ENCODE measurements at regions not wholly inside any gene's neighbourhood (a gene's known extent, or its start where the extent isn't known, plus 50 kb on each side); places are given as distances from the start of the nearest gene placed in this dataset.

DNA sequence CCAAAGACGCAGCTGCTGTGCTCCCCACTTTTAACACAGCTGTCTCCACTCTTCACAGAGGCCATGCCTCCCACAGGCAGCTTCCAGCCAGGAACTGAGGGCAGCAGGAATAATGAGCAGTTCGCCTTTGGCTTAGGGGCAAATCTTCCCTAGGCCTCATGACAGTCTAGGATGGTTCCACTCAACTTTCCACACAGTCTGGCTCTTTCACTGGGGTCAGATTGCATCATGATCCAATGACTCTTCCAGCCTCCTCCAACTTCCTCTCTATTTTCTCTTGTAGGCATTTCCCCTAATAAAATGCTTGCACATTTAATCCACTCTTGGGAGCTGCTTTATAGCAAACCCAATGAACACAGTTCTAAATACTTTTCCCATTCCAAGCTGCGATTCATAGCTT is 271.6 kb upstream of the ATP2B1 start:
- no peaks in the 10 kb centered on the region for H3K36me3 ChIP-seq
- DNase-seq, result no peak
- no peaks in the 10 kb centered on the region for H3K27me3 ChIP-seq
- no peaks in the 10 kb centered on the region for H3K9me3 ChIP-seq
- intact Hi-C loops (cut with DNase I; ENCODE audit: low total_unique reads), result no loop called here
- in situ Hi-C loops (cut with MboI; ENCODE audit: low pct_ligation_motif_present in 1 of 4, low pct_unique_long_range_greater_than_20kb in 1 of 4, low sequenced_read_pairs in 3 of 4), result loop anchor here in 1 of 4 donors (25.0 kb wide), 1 partner anchor 418 kb away; no protein-coding TSS in a partner anchor
- no peak overlapping the region for H3K27ac ChIP-seq
- no peaks in the 10 kb centered on the region for H3K4me1 ChIP-seq
- TF ChIP-seq, protein P1, sequence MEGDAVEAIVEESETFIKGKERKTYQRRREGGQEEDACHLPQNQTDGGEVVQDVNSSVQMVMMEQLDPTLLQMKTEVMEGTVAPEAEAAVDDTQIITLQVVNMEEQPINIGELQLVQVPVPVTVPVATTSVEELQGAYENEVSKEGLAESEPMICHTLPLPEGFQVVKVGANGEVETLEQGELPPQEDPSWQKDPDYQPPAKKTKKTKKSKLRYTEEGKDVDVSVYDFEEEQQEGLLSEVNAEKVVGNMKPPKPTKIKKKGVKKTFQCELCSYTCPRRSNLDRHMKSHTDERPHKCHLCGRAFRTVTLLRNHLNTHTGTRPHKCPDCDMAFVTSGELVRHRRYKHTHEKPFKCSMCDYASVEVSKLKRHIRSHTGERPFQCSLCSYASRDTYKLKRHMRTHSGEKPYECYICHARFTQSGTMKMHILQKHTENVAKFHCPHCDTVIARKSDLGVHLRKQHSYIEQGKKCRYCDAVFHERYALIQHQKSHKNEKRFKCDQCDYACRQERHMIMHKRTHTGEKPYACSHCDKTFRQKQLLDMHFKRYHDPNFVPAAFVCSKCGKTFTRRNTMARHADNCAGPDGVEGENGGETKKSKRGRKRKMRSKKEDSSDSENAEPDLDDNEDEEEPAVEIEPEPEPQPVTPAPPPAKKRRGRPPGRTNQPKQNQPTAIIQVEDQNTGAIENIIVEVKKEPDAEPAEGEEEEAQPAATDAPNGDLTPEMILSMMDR (IDR thresholded peaks at IDR 0.05), result no peak
- TF ChIP-seq POLR2A (IDR thresholded peaks at IDR 0.05) (no peak), EP300 (IDR thresholded peaks at IDR 0.05; ENCODE audit: low read depth) (no peak), POLR2AphosphoS5 (IDR thresholded peaks at IDR 0.05) (no peak)
- 75 to 82% methylated on average over 1 to 3 of the region's 3 CpGs for WGBS, 2 donors (ENCODE audit: low coverage in 1 of 2)
- H3K4me3 ChIP-seq, result no peak overlapping the region

DNA sequence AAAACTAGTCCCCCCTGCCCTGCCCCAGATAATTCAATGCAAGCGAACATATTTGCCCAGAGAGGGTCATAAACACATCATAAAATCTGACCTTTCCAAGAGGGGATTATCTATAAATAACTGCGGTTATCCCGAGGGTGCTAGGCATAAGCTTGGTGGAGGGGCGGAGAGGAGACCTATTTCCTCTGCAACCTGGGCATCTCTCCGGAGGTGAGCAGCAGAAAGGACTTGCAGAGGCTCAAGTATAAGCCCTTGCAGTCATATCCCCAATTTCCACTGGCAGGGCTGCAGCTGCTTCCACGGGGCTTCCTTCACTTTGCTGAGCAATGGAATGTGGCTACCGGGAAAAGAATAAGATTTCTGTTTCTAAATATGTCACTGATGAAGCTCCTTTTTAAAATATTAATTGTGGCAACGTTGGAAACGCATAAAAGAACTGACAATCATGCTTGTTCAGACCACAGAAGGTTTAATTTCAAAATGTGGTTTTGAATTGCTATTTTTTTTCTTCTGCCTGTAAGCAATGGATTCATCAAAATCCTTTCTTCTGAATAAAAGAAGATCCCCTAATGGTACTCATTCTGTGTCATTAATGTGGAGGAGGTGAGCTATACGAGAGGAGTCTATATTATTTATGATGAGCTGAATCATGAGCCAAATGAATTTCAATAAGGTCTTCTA is 268.9 kb upstream of the ATP2B1 start:
- TF ChIP-seq, protein P1 (IDR thresholded peaks at IDR 0.05), result no peak
- TF ChIP-seq POLR2AphosphoS5 (IDR thresholded peaks at IDR 0.05) (no peak), EP300 (IDR thresholded peaks at IDR 0.05; ENCODE audit: low read depth) (no peak)
- Histone ChIP-seq H3K4me1 (no peaks in the 10 kb centered on the region), H3K27me3 (no peaks in the 10 kb centered on the region), H3K9me3 (no peaks in the 10 kb centered on the region), H3K27ac (no peak overlapping the region), H3K4me3 (no peak overlapping the region), H3K36me3 (no peaks in the 10 kb centered on the region)
- DNase-seq, result no peak
- WGBS, 2 donors (ENCODE audit: low coverage in 1 of 2), result 59 to 60% methylated on average over 5 to 10 of the region's 10 CpGs
- intact Hi-C loops (cut with DNase I; ENCODE audit: low total_unique reads), result no loop called here
- in situ Hi-C loops (cut with MboI; ENCODE audit: low pct_ligation_motif_present in 1 of 4, low pct_unique_long_range_greater_than_20kb in 1 of 4, low sequenced_read_pairs in 3 of 4), result loop anchor here in 1 of 4 donors (25.0 kb wide), 1 partner anchor 415 kb away; no protein-coding TSS in a partner anchor

DNA sequence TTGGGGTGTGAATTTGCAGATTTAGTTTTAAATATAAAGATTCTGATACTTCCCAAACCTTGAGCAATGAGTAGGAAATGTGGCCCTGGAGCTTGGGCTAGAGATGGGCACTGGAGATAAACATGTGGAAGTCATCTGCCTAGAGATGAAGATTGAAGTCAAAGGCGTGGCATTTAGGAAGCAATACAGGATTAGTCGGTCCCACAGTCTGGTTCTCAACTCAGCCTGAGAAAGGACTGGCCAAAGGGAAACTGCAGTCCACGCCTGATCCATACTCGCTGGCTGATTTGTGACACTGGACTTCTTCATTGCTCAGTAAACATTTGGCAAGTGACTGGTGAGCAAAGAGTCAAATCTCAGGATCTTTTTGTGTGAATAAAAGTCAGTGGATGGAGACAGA is 268.2 kb upstream of the ATP2B1 start:
- DNase-seq, result no peak
- intact Hi-C loops (cut with DNase I; ENCODE audit: low total_unique reads) (no loop called here), in situ Hi-C loops (cut with MboI; ENCODE audit: low pct_ligation_motif_present in 1 of 4, low pct_unique_long_range_greater_than_20kb in 1 of 4, low sequenced_read_pairs in 3 of 4) (loop anchor here in 1 of 4 donors (25.0 kb wide), 1 partner anchor 415 kb away; no protein-coding TSS in a partner anchor)
- Histone ChIP-seq H3K9me3 (no peaks in the 10 kb centered on the region), H3K4me3 (no peak overlapping the region), H3K27me3 (no peaks in the 10 kb centered on the region), H3K4me1 (peaks cover 0 to 4% (median 1%) of the 10 kb centered on the region in 4 donors), H3K27ac (no peak overlapping the region), H3K36me3 (no peaks in the 10 kb centered on the region)
- 92 to 100% methylated on average over 3 to 4 of the region's 4 CpGs for WGBS, 2 donors (ENCODE audit: low coverage in 1 of 2)
- TF ChIP-seq, protein P1 (IDR thresholded peaks at IDR 0.05), result no peak
- no peak for TF ChIP-seq POLR2AphosphoS5 (IDR thresholded peaks at IDR 0.05)
- no peak for TF ChIP-seq EP300 (IDR thresholded peaks at IDR 0.05; ENCODE audit: low read depth)
- TF ChIP-seq POLR2A (IDR thresholded peaks at IDR 0.05), result no peak

DNA sequence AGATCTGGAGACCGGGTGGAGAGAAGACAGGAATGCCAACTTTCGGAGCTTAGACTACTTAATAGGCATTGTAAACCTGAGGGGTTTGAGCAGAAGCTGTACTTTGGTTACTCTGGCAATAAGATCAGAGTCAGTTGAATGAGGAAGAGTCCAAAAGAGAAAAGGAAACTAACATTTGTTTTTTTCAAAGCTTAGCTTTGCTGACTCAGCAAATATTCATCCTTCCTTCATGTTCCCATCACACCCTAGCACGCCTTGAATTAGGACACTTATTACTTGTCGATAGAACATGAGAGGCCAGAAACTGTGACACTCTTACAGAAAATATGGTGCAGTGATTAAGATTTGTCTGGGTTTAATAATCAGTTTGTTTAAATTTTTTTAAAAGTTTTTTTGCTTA is 266.9 kb upstream of the ATP2B1 start:
- DNase-seq, result no peak
- Histone ChIP-seq H3K4me3 (no peak overlapping the region), H3K9me3 (no peaks in the 10 kb centered on the region), H3K36me3 (no peaks in the 10 kb centered on the region), H3K27ac (no peak overlapping the region), H3K4me1 (peaks cover 0 to 8% (median 4%) of the 10 kb centered on the region in 4 donors), H3K27me3 (no peaks in the 10 kb centered on the region)
- TF ChIP-seq EP300 (IDR thresholded peaks at IDR 0.05; ENCODE audit: low read depth), result no peak
- TF ChIP-seq, protein P1 (IDR thresholded peaks at IDR 0.05), result no peak
- no peak for TF ChIP-seq POLR2AphosphoS5 (IDR thresholded peaks at IDR 0.05)
- TF ChIP-seq POLR2A (IDR thresholded peaks at IDR 0.05), result no peak
- 91 to 93% methylated on average over 4 of the region's 4 CpGs for WGBS, 2 donors (ENCODE audit: low coverage in 1 of 2)
- intact Hi-C loops (cut with DNase I; ENCODE audit: low total_unique reads), result no loop called here
- in situ Hi-C loops (cut with MboI; ENCODE audit: low pct_ligation_motif_present in 1 of 4, low pct_unique_long_range_greater_than_20kb in 1 of 4, low sequenced_read_pairs in 3 of 4), result loop anchor here in 1 of 4 donors (25.0 kb wide), 1 partner anchor 413 kb away; no protein-coding TSS in a partner anchor

Data from transverse colon (tissue), 4 donors.